Large intestine (tissue), 3 donors: ENCODE measurements at regions not wholly inside any gene's neighbourhood (a gene's known extent, or its start where the extent isn't known, plus 50 kb on each side); places are given as distances from the start of the nearest gene placed in this dataset.

Experiments
- DNase-seq, 2 donors: peaks; one replicate each; pipeline versions ENCODE4 v3.0.0 to v3.0.0-alpha.2; 2013
- H3K27ac ChIP-seq: one replicate; pipeline ENCODE4 v1.5.1; 2013; ENCODE audit warnings: low read length
- H3K27me3 ChIP-seq: 2 replicates; pipeline ENCODE4 v1.6.1; 2013; ENCODE audit warnings: low read length; ENCODE audit not compliant: control insufficient read depth, insufficient read depth
- H3K36me3 ChIP-seq: 2 replicates; pipeline ENCODE4 v1.6.1; 2013; ENCODE audit warnings: low read length; ENCODE audit not compliant: control insufficient read depth, insufficient read depth
- H3K4me1 ChIP-seq: one replicate; pipeline ENCODE4 v1.6.1; 2013; ENCODE audit warnings: low read length; ENCODE audit not compliant: control insufficient read depth, insufficient read depth
- H3K4me3 ChIP-seq: one replicate; pipeline ENCODE4 v1.5.1; 2013; ENCODE audit warnings: low read length
- H3K9me3 ChIP-seq: one replicate; pipeline ENCODE4 v1.6.1; 2013; ENCODE audit warnings: mild to moderate bottlenecking, low read depth, low read length, moderate library complexity; ENCODE audit not compliant: control insufficient read depth
- WGBS: methylation state at CpG from one replicate; pipeline ENCODE4 v1.1.5; 2013; ENCODE audit warnings: low lambda C conversion rate; ENCODE audit not compliant: insufficient coverage; 5-methylcytosine and 5-hydroxymethylcytosine counted together

- Histone ChIP-seq H3K36me3 (no peaks in the 10 kb centered on the region), H3K4me3 (no peak overlapping the region), H3K4me1 (no peaks in the 10 kb centered on the region), H3K27ac (no peak overlapping the region), H3K27me3 (no peaks in the 10 kb centered on the region), H3K9me3 (no peaks in the 10 kb centered on the region)
- DNase-seq = no peak
Measured at GRCh38 chr5:61652916-61653315, 320.9 kb downstream of the ZSWIM6 start.

DNA sequence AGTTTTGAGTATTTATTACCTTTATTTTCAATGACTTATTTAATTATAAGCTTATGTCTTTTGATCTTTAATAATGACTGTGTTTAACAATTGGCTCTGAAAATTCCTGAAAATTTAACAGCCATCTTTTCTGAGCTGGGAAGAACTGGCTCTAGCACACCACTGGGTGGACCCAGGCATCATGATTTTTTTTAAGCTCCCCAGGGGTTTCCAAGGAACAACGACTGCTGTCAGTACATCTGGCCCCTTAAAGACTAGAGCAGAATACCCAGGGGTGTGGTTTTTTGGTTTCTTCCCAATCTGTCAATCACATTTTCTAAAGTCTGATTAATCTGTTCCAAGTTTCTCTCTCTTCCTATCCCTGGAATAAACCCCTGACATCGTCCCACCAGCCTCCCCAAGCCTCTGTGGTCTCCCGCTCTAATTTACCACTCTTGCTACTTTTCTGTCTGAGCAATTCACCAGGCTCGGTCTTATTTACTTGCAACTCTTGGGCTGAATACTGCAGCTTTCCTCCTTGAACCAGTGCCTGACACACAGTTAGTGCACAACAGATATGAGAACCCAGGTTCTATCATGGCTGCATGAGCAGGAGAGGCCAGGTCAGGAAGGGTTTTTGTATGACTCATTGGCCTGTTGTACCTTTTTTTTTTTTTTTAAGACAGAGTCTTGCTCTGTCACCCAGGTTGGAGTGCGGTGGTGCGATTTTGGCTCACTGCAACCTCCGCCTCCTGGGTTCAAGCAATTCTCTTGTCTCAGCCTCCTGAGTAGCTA is 321.9 kb downstream of the ZSWIM6 start:
- Histone ChIP-seq H3K27ac (no peak overlapping the region), H3K9me3 (no peaks in the 10 kb centered on the region), H3K4me1 (peaks cover 5% of the 10 kb centered on the region), H3K27me3 (no peaks in the 10 kb centered on the region), H3K4me3 (no peak overlapping the region), H3K36me3 (no peaks in the 10 kb centered on the region)
- 100% methylated on average over 1 of the region's 7 CpGs for WGBS
- no peak for DNase-seq

GRCh38 chr5:61654876-61655275 is 322.8 kb downstream of the ZSWIM6 start:
- Histone ChIP-seq H3K27ac (no peak overlapping the region), H3K27me3 (no peaks in the 10 kb centered on the region), H3K36me3 (no peaks in the 10 kb centered on the region), H3K4me1 (peaks cover 8% of the 10 kb centered on the region), H3K4me3 (no peak overlapping the region), H3K9me3 (no peaks in the 10 kb centered on the region)
- no peak for DNase-seq
- WGBS = no CpG with 5 or more reads among the region's 2 CpGs

- Histone ChIP-seq H3K4me3 (no peak overlapping the region), H3K4me1 (peaks cover 10% of the 10 kb centered on the region), H3K36me3 (no peaks in the 10 kb centered on the region), H3K9me3 (no peaks in the 10 kb centered on the region), H3K27ac (no peak overlapping the region), H3K27me3 (no peaks in the 10 kb centered on the region)
- DNase-seq = no peak
- WGBS = 90% methylated on average over 2 of the region's 7 CpGs
Measured at GRCh38 chr5:61657010-61657409, 325.0 kb downstream of the ZSWIM6 start.

- Histone ChIP-seq H3K27ac (no peak overlapping the region), H3K4me3 (no peak overlapping the region), H3K4me1 (peaks cover 10% of the 10 kb centered on the region), H3K27me3 (no peaks in the 10 kb centered on the region), H3K36me3 (no peaks in the 10 kb centered on the region), H3K9me3 (no peaks in the 10 kb centered on the region)
- DNase-seq = no peak
- WGBS = no CpG with 5 or more reads among the region's 3 CpGs
Measured at GRCh38 chr5:61657686-61658085, 325.6 kb downstream of the ZSWIM6 start.

GRCh38 chr5:61658592-61659008 is 326.5 kb downstream of the ZSWIM6 start:
- H3K4me3 ChIP-seq = no peak overlapping the region

DNA sequence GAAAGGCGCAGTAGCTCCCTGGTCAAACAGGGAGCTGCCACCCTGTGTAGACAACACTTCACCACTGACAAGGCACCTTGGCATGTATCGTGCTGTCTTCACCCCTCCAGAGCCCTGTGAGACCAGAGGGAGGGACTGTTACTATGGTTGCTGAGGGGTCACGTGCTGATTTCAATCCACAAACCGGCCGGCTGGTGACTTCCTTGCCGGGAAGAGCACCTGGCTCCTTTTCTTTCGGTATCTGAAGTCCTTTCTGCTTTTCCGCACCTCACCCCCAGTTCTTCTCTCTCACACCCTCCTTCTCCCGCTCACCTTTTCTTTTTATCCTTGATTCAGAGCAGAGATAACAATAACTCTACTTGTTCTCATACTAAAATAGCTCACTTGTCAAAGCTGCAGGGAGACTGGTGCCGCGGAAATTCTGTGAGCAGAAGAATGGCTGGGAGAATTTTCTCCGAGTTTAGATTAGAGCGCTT is 327.2 kb downstream of the ZSWIM6 start:
- Histone ChIP-seq H3K36me3 (no peaks in the 10 kb centered on the region), H3K27ac (peak overlapping the region; percentile 47)
- 20% methylated on average over 1 of the region's 13 CpGs for WGBS

More at GRCh38 chr5:61658592-61659008, 326.5 kb downstream of the ZSWIM6 start:
- Histone ChIP-seq H3K36me3 (no peaks in the 10 kb centered on the region), H3K4me1 (peaks cover 10% of the 10 kb centered on the region), H3K9me3 (no peaks in the 10 kb centered on the region), H3K27me3 (no peaks in the 10 kb centered on the region), H3K27ac (peak overlapping the region; percentile 47)
- WGBS = no CpG with 5 or more reads among the region's 9 CpGs
- peak; percentile 70 to 76 for DNase-seq

GRCh38 chr5:61662670-61663069 is 330.6 kb downstream of the ZSWIM6 start:
- Histone ChIP-seq H3K4me1 (peaks cover 17% of the 10 kb centered on the region), H3K9me3 (no peaks in the 10 kb centered on the region), H3K36me3 (no peaks in the 10 kb centered on the region), H3K27me3 (no peaks in the 10 kb centered on the region), H3K27ac (no peak overlapping the region), H3K4me3 (no peak overlapping the region)
- 80% methylated on average over 2 of the region's 5 CpGs for WGBS
- no peak for DNase-seq

More for the DNA sequence above, 327.2 kb downstream of the ZSWIM6 start:
- Histone ChIP-seq H3K27me3 (no peaks in the 10 kb centered on the region), H3K4me3 (peak overlapping the region; percentile 29), H3K4me1 (peaks cover 10% of the 10 kb centered on the region), H3K9me3 (no peaks in the 10 kb centered on the region)
- peak; percentile 74 to 88 for DNase-seq

DNA sequence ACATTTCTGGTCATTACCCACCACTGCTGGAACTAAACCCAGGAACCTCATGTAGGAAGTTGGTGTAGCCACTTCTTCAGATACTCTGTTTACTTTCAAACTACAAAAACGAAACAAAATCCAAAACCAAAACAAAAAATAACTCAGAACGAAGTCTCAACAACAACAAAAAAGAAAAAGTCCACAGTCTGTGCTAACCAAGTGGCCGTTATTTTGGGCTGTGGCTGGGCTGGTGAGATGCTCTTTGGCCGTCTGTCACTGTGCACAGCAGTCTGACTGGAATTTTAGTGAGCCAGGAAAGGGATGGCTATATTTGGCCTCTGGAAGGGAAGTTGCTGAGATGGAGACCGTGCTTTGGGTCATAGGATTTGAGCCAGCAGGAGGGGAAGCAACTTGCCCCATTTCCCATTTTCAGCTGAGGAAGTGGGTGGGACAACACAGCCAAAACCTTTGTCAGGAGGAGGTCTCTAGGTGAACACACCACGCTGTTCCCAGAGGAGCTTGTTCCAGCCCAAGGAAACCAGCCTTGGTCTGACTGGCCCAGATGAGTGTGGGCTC is 334.1 kb downstream of the ZSWIM6 start:
- H3K9me3 ChIP-seq = no peaks in the 10 kb centered on the region
- no peak overlapping the region for H3K4me3 ChIP-seq
- no peaks in the 10 kb centered on the region for H3K27me3 ChIP-seq
- H3K4me1 ChIP-seq = peaks cover 14% of the 10 kb centered on the region
- no CpG with 5 or more reads among the region's 6 CpGs for WGBS
- DNase-seq = no peak
- H3K36me3 ChIP-seq = no peaks in the 10 kb centered on the region
- H3K27ac ChIP-seq = no peak overlapping the region

DNA sequence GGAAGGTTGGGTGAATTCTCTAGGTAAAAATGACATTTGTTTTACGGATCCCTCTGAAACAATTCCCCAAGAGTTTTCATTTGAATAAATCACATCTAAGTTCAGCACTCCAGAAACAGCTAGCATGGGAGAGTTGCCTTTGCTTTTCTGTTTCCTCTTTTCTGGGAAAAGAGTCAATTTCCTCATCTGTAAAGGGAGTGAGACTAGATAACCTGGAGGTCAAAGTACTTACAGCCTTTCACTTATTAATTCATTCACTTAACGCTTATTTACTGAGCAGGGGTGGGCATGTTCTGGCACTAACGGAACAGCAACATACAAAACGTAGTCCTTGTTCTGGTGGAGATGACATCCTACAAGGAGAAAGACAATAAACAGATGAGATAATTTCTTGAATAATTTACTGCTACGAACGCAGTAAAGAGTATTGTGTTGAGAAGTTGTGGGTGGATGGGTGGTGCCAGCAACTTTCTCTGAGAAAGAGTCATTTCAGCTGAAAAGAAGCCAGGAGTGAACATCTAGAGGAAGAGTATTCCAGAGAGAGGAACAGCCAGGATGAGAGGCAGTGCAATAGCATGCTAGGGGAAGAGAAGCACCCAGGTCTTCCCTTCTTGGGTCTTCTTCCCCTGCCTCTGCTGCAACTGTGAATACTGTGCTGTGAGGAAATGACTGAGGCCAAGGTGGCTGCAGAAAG is 335.6 kb downstream of the ZSWIM6 start:
- DNase-seq = peak in 1 of 2 donors; percentile 75
- Histone ChIP-seq H3K4me3 (no peak overlapping the region), H3K27me3 (no peaks in the 10 kb centered on the region), H3K36me3 (no peaks in the 10 kb centered on the region), H3K9me3 (no peaks in the 10 kb centered on the region), H3K4me1 (peaks cover 19% of the 10 kb centered on the region), H3K27ac (no peak overlapping the region)
- no CpG with 5 or more reads among the region's 6 CpGs for WGBS
